ENCODE measurements at regions not wholly inside any gene's neighbourhood (a gene's known extent, or its start where the extent isn't known, plus 50 kb on each side); places are given as distances from the start of the nearest gene placed in this dataset.

GRCh38 chr3:181629029-181629428 is 82.7 kb upstream of the SOX2 start:
- DNase-seq (no peak), ATAC-seq (ENCODE audit: insufficient read depth, low read depth) (no peak)
- Histone ChIP-seq H3K36me3 (ENCODE audit: insufficient read depth, low read length) (no peaks in the 10 kb centered on the region), H2AFZ (ENCODE audit: low read depth, low read length) (no peak overlapping the region), H4K20me1 (ENCODE audit: insufficient read depth, low read length) (no peaks in the 10 kb centered on the region), H3K4me2 (ENCODE audit: insufficient read depth, low read length) (no peak overlapping the region), H3K4me3 (ENCODE audit: low read depth in 1 of 2, low read length in 2 of 2) (no peak overlapping the region), H3K79me2 (ENCODE audit: insufficient read depth, low read length) (no peaks in the 10 kb centered on the region), H3K27ac (ENCODE audit: low read length) (no peak overlapping the region), H3K4me1 (ENCODE audit: insufficient read depth, low read length) (no peaks in the 10 kb centered on the region), H3K9me3 (ENCODE audit: insufficient read depth, low read length, severe bottlenecking) (no peaks in the 10 kb centered on the region), H3K27me3 (ENCODE audit: insufficient read depth, low read length, poor library complexity) (no peaks in the 10 kb centered on the region), H3K9ac (ENCODE audit: low read depth, low read length) (no peak overlapping the region)
- TF ChIP-seq EZH2 (IDR thresholded peaks at IDR 0.05; ENCODE audit: borderline replicate concordance, low read depth, low read length, severe bottlenecking): no peak
- no peak for TF ChIP-seq CTCF (IDR thresholded peaks at IDR 0.05; ENCODE audit: borderline replicate concordance, extremely low read depth, low read length, poor library complexity, severe bottlenecking)

GRCh38 chr3:181628384-181628783 is 83.3 kb upstream of the SOX2 start:
- Histone ChIP-seq H3K27me3 (ENCODE audit: insufficient read depth, low read length, poor library complexity) (no peaks in the 10 kb centered on the region), H4K20me1 (ENCODE audit: insufficient read depth, low read length) (no peaks in the 10 kb centered on the region), H3K79me2 (ENCODE audit: insufficient read depth, low read length) (no peaks in the 10 kb centered on the region), H3K4me2 (ENCODE audit: insufficient read depth, low read length) (no peak overlapping the region), H3K4me1 (ENCODE audit: insufficient read depth, low read length) (no peaks in the 10 kb centered on the region), H3K27ac (ENCODE audit: low read length) (no peak overlapping the region), H2AFZ (ENCODE audit: low read depth, low read length) (no peak overlapping the region), H3K9me3 (ENCODE audit: insufficient read depth, low read length, severe bottlenecking) (no peaks in the 10 kb centered on the region), H3K9ac (ENCODE audit: low read depth, low read length) (no peak overlapping the region), H3K36me3 (ENCODE audit: insufficient read depth, low read length) (no peaks in the 10 kb centered on the region), H3K4me3 (ENCODE audit: low read depth in 1 of 2, low read length in 2 of 2) (no peak overlapping the region)
- ATAC-seq (ENCODE audit: insufficient read depth, low read depth): no peak
- TF ChIP-seq EZH2 (IDR thresholded peaks at IDR 0.05; ENCODE audit: borderline replicate concordance, low read depth, low read length, severe bottlenecking): no peak
- TF ChIP-seq CTCF (IDR thresholded peaks at IDR 0.05; ENCODE audit: borderline replicate concordance, extremely low read depth, low read length, poor library complexity, severe bottlenecking): no peak
- no peak for DNase-seq

GRCh38 chr3:181626036-181626435 is 85.7 kb upstream of the SOX2 start:
- Histone ChIP-seq H3K36me3 (ENCODE audit: insufficient read depth, low read length) (no peaks in the 10 kb centered on the region), H3K9me3 (ENCODE audit: insufficient read depth, low read length, severe bottlenecking) (no peaks in the 10 kb centered on the region), H3K27ac (ENCODE audit: low read length) (no peak overlapping the region), H3K79me2 (ENCODE audit: insufficient read depth, low read length) (no peaks in the 10 kb centered on the region), H3K4me1 (ENCODE audit: insufficient read depth, low read length) (no peaks in the 10 kb centered on the region), H3K4me3 (ENCODE audit: low read depth in 1 of 2, low read length in 2 of 2) (no peak overlapping the region), H3K9ac (ENCODE audit: low read depth, low read length) (no peak overlapping the region), H3K4me2 (ENCODE audit: insufficient read depth, low read length) (no peak overlapping the region), H4K20me1 (ENCODE audit: insufficient read depth, low read length) (no peaks in the 10 kb centered on the region), H3K27me3 (ENCODE audit: insufficient read depth, low read length, poor library complexity) (no peaks in the 10 kb centered on the region), H2AFZ (ENCODE audit: low read depth, low read length) (no peak overlapping the region)
- no peak for TF ChIP-seq CTCF (IDR thresholded peaks at IDR 0.05; ENCODE audit: borderline replicate concordance, extremely low read depth, low read length, poor library complexity, severe bottlenecking)
- no peak for TF ChIP-seq EZH2 (IDR thresholded peaks at IDR 0.05; ENCODE audit: borderline replicate concordance, low read depth, low read length, severe bottlenecking)
- DNase-seq: no peak
- ATAC-seq (ENCODE audit: insufficient read depth, low read depth): no peak
